Spleen (tissue), 7 donors: ENCODE measurements at regions not wholly inside any gene's neighbourhood (a gene's known extent, or its start where the extent isn't known, plus 50 kb on each side); places are given as distances from the start of the nearest gene placed in this dataset.

Experiments used
- CTCF ChIP-seq, 11 experiments: fragments of 200-600 bp in 7 of 11; fragments of 450-650 bp in 4 of 11; sonication (generic) in 4 of 11; IDR thresholded peaks in 8 of 11; conservative IDR thresholded peaks in 3 of 11; 1 replicate in 7 of 11; 2 replicates in 4 of 11; pipeline versions ENCODE4 v1.4.0 to v1.8.0; 2016 to 2021; ENCODE audit warnings: antibody characterized with exemption in 11 of 11, inconsistent platforms in 4 of 11, mild to moderate bottlenecking in 1 of 11
- POLR2A ChIP-seq, 3 donors: fragments of 450-650 bp; IDR thresholded peaks; one replicate each; pipeline ENCODE4 v1.5.1; 2017; ENCODE audit warnings: antibody characterized with exemption in 3 of 3, mild to moderate bottlenecking in 1 of 3
- POLR2AphosphoS5 ChIP-seq, 3 donors: sonication (generic); formaldehyde crosslinking; IDR thresholded peaks; one replicate each; pipeline ENCODE4 v1.5.1; 2017; ENCODE audit warnings: antibody characterized with exemption in 3 of 3
- donor health status: DM: no; HTN: no; CAD: no; lungs with moderate emphysema.
- donor health status: DM: no; HTN: no; CAD: no.
- donor health status: DM: no; HTN: no; CAD: no.

GRCh38 chr1:199449221-199449620 lies 578.3 kb upstream of the NR5A2 start:
- TF ChIP-seq CTCF (IDR thresholded peaks at IDR 0.05 in 8 of 11, conservative IDR thresholded peaks at IDR 0.05 in 3 of 11) (no peak), POLR2AphosphoS5 (IDR thresholded peaks at IDR 0.05) (no peak), POLR2A (IDR thresholded peaks at IDR 0.05) (no peak)
